Smooth muscle cell (in vitro differentiated cells): ENCODE measurements at regions not wholly inside any gene's neighbourhood (a gene's known extent, or its start where the extent isn't known, plus 50 kb on each side); places are given as distances from the start of the nearest gene placed in this dataset.
"Not testable (repeated sequence)": the region's sequence is repeated elsewhere in the genome, so short reads cannot be mapped to it uniquely, and the experiment has no call there.

ENCODE experiments used
- DNase-seq: peaks from one replicate; lab custom pipeline; 2025; ENCODE audit not compliant: unreplicated experiment; lab: John Stamatoyannopoulos, UW
- H2AFZ ChIP-seq: fragments of 200-600 bp; sonication (generic); 2 replicates; pipeline ENCODE4 v1.6.0; 2016; ENCODE audit warnings: antibody characterized with exemption, low read depth, mild to moderate bottlenecking
- H3F3A ChIP-seq: fragments of 200-600 bp; sonication (generic); 2 replicates; pipeline ENCODE4 v1.6.0; 2017; ENCODE audit warnings: antibody characterized with exemption, low read depth
- H3K27ac ChIP-seq: fragments of 200-600 bp; sonication (generic); 2 replicates; pipeline ENCODE4 v1.5.1; 2016; ENCODE audit warnings: low read depth, mild to moderate bottlenecking
- H3K27me3 ChIP-seq: fragments of 200-600 bp; sonication (generic); 2 replicates; pipeline ENCODE4 v1.6.1; 2016; ENCODE audit warnings: low read depth, mild to moderate bottlenecking
- H3K36me3 ChIP-seq: fragments of 200-600 bp; sonication (generic); 2 replicates; pipeline ENCODE4 v1.5.1; 2016; ENCODE audit warnings: low read depth
- H3K4me1 ChIP-seq: fragments of 200-600 bp; sonication (generic); 2 replicates; pipeline ENCODE4 v1.5.1; 2016; ENCODE audit warnings: low read depth
- H3K4me2 ChIP-seq: fragments of 200-600 bp; sonication (generic); 2 replicates; pipeline ENCODE4 v1.6.0; 2016; ENCODE audit warnings: mild to moderate bottlenecking
- H3K4me3 ChIP-seq: fragments of 200-600 bp; sonication (generic); 2 replicates; pipeline ENCODE4 v1.5.1; 2016; ENCODE audit warnings: mild to moderate bottlenecking
- H3K79me2 ChIP-seq: fragments of 200-600 bp; sonication (generic); 2 replicates; pipeline ENCODE4 v1.6.0; 2016; ENCODE audit warnings: low read depth, mild to moderate bottlenecking
- H3K9ac ChIP-seq: fragments of 200-600 bp; sonication (generic); 2 replicates; pipeline ENCODE4 v1.6.0; 2016; ENCODE audit warnings: low read depth
- H3K9me3 ChIP-seq: fragments of 200-600 bp; sonication (generic); replicated peaks from 2 replicates; pipeline ENCODE4 v1.5.1; 2016; ENCODE audit warnings: low read depth
- H4K20me1 ChIP-seq: fragments of 200-600 bp; sonication (generic); 2 replicates; pipeline ENCODE4 v1.6.0; 2016; ENCODE audit warnings: low read depth
- CTCF ChIP-seq: fragments of 200-600 bp; sonication (generic); IDR thresholded peaks from 2 replicates; pipeline ENCODE4 v1.5.1; 2017; ENCODE audit warnings: borderline replicate concordance, mild to moderate bottlenecking, antibody characterized with exemption; ENCODE audit not compliant: insufficient read depth, poor library complexity, severe bottlenecking
- WGBS: methylation state at CpG from one replicate; pipeline ENCODE4 v1.1.7; 2016; ENCODE audit warnings: low lambda C conversion rate; 5-methylcytosine and 5-hydroxymethylcytosine counted together

- Histone ChIP-seq H2AFZ (no peak overlapping the region), H3F3A (no peaks in the 10 kb centered on the region), H3K4me1 (no peaks in the 10 kb centered on the region), H4K20me1 (no peaks in the 10 kb centered on the region), H3K4me2 (no peak overlapping the region), H3K27ac (no peak overlapping the region), H3K9ac (no peak overlapping the region), H3K9me3 (no peaks in the 10 kb centered on the region), H3K79me2 (no peaks in the 10 kb centered on the region), H3K27me3 (no peaks in the 10 kb centered on the region), H3K36me3 (no peaks in the 10 kb centered on the region), H3K4me3 (no peak overlapping the region)
- DNase-seq = no peak
- no peak for TF ChIP-seq CTCF
- 100% methylated on average over 1 of the region's 1 CpG for WGBS
These were observed 322.6 kb downstream of the KIF20B start for GRCh38 chr10:90023950-90024349.

- Histone ChIP-seq H3K79me2 (no peaks in the 10 kb centered on the region), H2AFZ (no peak overlapping the region), H3K9me3 (no peaks in the 10 kb centered on the region), H3K9ac (no peak overlapping the region), H3F3A (no peaks in the 10 kb centered on the region), H3K4me3 (no peak overlapping the region), H3K4me2 (no peak overlapping the region), H3K27me3 (no peaks in the 10 kb centered on the region), H3K4me1 (no peaks in the 10 kb centered on the region), H3K27ac (no peak overlapping the region), H3K36me3 (no peaks in the 10 kb centered on the region), H4K20me1 (no peaks in the 10 kb centered on the region)
- no peak for TF ChIP-seq CTCF
- no peak for DNase-seq
- WGBS = 84% methylated on average over 2 of the region's 2 CpGs
These were observed 326.9 kb downstream of the KIF20B start for GRCh38 chr10:90028312-90028711.

GRCh38 chr10:90031776-90032175 lies 330.4 kb downstream of the KIF20B start:
- Histone ChIP-seq H3K27me3 (no peaks in the 10 kb centered on the region), H3K79me2 (no peaks in the 10 kb centered on the region), H3K4me3 (no peak overlapping the region), H3K36me3 (no peaks in the 10 kb centered on the region), H4K20me1 (no peaks in the 10 kb centered on the region), H3K4me2 (no peak overlapping the region), H3K27ac (no peak overlapping the region), H3K9ac (no peak overlapping the region), H3K9me3 (no peaks in the 10 kb centered on the region), H3K4me1 (no peaks in the 10 kb centered on the region), H3F3A (no peaks in the 10 kb centered on the region), H2AFZ (no peak overlapping the region)
- WGBS = 94% methylated on average over 1 of the region's 1 CpG
- no peak for TF ChIP-seq CTCF
- DNase-seq = no peak

GRCh38 chr10:90032519-90032918 lies 331.1 kb downstream of the KIF20B start:
- Histone ChIP-seq H2AFZ (peak overlapping the region; percentile 8), H3K4me2 (no peak overlapping the region), H3K27me3 (no peaks in the 10 kb centered on the region), H3K79me2 (no peaks in the 10 kb centered on the region), H3K4me1 (no peaks in the 10 kb centered on the region), H3K36me3 (no peaks in the 10 kb centered on the region), H3K9me3 (no peaks in the 10 kb centered on the region), H4K20me1 (no peaks in the 10 kb centered on the region), H3F3A (no peaks in the 10 kb centered on the region), H3K9ac (no peak overlapping the region), H3K4me3 (no peak overlapping the region), H3K27ac (no peak overlapping the region)
- no peak for DNase-seq
- no peak for TF ChIP-seq CTCF

GRCh38 chr10:90034862-90035261 lies 333.5 kb downstream of the KIF20B start:
- not testable (repeated sequence) for DNase-seq, H3K4me2 ChIP-seq, H3K79me2 ChIP-seq, H3K9ac ChIP-seq, H3K4me3 ChIP-seq, H3K27ac ChIP-seq, H2AFZ ChIP-seq, H4K20me1 ChIP-seq, H3F3A ChIP-seq, H3K27me3 ChIP-seq, H3K9me3 ChIP-seq, H3K36me3 ChIP-seq, H3K4me1 ChIP-seq
- WGBS = 95% methylated on average over 5 of the region's 5 CpGs
